Lower leg skin (tissue), 4 donors: ENCODE measurements at regions not wholly inside any gene's neighbourhood (a gene's known extent, or its start where the extent isn't known, plus 50 kb on each side); places are given as distances from the start of the nearest gene placed in this dataset.

Experiments used
- DNase-seq, 2 donors: peaks; one replicate each; pipeline ENCODE4 v3.0.0-alpha.2; 2019; ENCODE audit warnings: low spot score in 2 of 2
- H3K4me3 ChIP-seq: fragments of 200-600 bp; sonication (generic); 2 replicates; pipeline ENCODE4 v1.5.1; 2017; ENCODE audit warnings: mild to moderate bottlenecking, low read depth; ENCODE audit not compliant: poor library complexity, severe bottlenecking
- POLR2A ChIP-seq, 2 donors: fragments of 450-650 bp; IDR thresholded peaks; one replicate each; pipeline ENCODE4 v1.6.1; 2016 to 2017; ENCODE audit warnings: antibody characterized with exemption in 2 of 2, mild to moderate bottlenecking in 1 of 2, moderate library complexity in 1 of 2
- WGBS, 2 donors: methylation state at CpG; one replicate each; pipeline ENCODE4 v1.1.5; 2018; 5-methylcytosine and 5-hydroxymethylcytosine counted together
- intact Hi-C: fragments of 100-400 bp; cut with DNase I; formaldehyde crosslinking; loops from one replicate; pipeline ENCODE4 v1.15.0; 2023; ENCODE audit warnings: low total_unique reads
- TF ChIP-seq, protein P1 (sequence below), 3 donors: fragments of 450-650 bp; IDR thresholded peaks; one replicate each; pipeline ENCODE4 v1.5.1; 2016; ENCODE audit warnings: antibody characterized with exemption in 3 of 3, mild to moderate bottlenecking in 3 of 3, moderate library complexity in 2 of 3

DNA sequence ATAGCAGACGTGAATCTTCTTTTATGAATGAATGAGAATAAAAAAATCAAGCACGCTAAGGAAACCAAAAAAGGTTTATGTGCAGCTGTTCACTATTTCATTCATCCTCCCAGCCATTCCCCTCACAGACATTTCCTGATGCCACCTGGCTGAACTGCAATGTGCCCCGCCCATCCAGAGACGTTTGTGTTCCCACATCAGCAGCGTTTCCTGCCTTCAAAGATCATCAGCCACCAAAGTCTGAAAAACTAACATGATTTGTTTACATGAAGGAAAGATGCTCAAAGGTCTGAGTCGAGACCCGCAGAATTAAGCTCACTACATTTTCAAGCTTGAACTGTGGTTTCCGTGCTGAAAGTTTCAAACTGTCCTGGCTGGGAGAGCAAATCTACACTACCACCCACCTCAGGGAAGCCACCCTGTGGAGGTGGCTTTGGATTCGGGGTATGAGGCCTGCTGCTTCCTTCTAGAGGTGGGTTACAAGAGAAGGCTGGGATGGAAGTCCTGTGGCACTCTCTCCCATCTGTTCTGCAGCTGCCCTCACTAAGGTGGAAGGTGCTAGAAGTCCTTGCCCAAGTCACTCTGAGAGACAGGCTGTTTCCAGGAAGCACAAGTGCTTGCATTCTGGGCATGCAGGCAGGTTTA, 201.3 kb upstream of the OSR1 start:
- no peak for DNase-seq
- TF ChIP-seq, protein P1, sequence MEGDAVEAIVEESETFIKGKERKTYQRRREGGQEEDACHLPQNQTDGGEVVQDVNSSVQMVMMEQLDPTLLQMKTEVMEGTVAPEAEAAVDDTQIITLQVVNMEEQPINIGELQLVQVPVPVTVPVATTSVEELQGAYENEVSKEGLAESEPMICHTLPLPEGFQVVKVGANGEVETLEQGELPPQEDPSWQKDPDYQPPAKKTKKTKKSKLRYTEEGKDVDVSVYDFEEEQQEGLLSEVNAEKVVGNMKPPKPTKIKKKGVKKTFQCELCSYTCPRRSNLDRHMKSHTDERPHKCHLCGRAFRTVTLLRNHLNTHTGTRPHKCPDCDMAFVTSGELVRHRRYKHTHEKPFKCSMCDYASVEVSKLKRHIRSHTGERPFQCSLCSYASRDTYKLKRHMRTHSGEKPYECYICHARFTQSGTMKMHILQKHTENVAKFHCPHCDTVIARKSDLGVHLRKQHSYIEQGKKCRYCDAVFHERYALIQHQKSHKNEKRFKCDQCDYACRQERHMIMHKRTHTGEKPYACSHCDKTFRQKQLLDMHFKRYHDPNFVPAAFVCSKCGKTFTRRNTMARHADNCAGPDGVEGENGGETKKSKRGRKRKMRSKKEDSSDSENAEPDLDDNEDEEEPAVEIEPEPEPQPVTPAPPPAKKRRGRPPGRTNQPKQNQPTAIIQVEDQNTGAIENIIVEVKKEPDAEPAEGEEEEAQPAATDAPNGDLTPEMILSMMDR (IDR thresholded peaks at IDR 0.05): no peak
- TF ChIP-seq POLR2A (IDR thresholded peaks at IDR 0.05): no peak
- intact Hi-C loops: no loop called here
- H3K4me3 ChIP-seq: no peak overlapping the region
- 50 to 56% methylated on average over 9 of the region's 9 CpGs for WGBS, 2 donors

GRCh38 chr2:19556648-19557047, 198.2 kb upstream of the OSR1 start:
- TF ChIP-seq POLR2A (IDR thresholded peaks at IDR 0.05): no peak
- TF ChIP-seq, protein P1 (IDR thresholded peaks at IDR 0.05): no peak
- DNase-seq: no peak
- 49 to 51% methylated on average over 2 of the region's 2 CpGs for WGBS, 2 donors
- intact Hi-C loops: no loop called here
- no peak overlapping the region for H3K4me3 ChIP-seq

GRCh38 chr2:19554520-19554919, 196.1 kb upstream of the OSR1 start:
- TF ChIP-seq, protein P1 (IDR thresholded peaks at IDR 0.05): no peak
- TF ChIP-seq POLR2A (IDR thresholded peaks at IDR 0.05): no peak
- WGBS, 2 donors: 85 to 93% methylated on average over 1 of the region's 1 CpG
- no peak for DNase-seq
- intact Hi-C loops: no loop called here
- no peak overlapping the region for H3K4me3 ChIP-seq

DNA sequence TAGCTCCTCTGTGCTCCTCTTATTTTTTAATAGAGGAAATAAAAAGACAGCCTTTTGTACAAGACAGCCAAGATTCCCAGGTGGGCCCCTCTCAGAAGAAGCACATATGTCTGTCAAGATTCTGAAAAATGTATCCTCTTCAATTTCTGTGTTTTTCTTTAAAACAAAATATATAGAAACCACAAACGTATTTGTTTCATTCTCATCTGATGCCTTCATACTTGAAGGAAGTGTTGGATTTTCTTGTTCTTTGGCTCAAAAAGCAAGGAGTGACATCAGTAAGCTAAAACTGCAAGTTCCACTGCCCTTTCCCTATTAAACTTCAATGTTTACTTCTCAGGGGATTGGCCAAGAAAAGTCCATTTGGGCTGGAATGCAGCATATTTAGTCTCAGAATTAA, 193.8 kb upstream of the OSR1 start:
- no peak for DNase-seq
- WGBS, 2 donors: 47 to 64% methylated on average over 1 of the region's 1 CpG

DNA sequence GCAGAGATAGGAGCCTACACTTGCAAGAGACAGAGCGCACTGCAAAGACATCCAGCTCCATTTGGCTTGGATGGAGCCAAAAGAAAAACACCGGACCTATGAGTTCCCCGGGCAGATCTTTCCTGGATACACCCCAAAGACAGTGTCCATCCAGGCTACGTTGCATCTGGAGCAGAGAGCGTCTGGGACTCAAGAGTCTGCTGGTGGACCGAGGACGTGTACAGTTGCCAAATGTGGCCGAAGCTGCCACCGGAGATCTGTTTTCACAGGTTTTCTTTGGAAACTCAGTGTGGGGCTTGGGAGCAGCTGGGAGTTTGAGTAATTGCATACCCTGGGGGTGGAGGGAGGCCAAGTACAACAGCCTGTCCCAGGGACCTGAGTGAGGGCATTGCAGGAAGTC, 192.3 kb upstream of the OSR1 start:
- intact Hi-C loops: no loop called here
- TF ChIP-seq POLR2A (IDR thresholded peaks at IDR 0.05): no peak
- TF ChIP-seq, protein P1 (IDR thresholded peaks at IDR 0.05): no peak

More for the DNA sequence above, 193.8 kb upstream of the OSR1 start:
- TF ChIP-seq POLR2A (IDR thresholded peaks at IDR 0.05): no peak
- no peak overlapping the region for H3K4me3 ChIP-seq
- intact Hi-C loops: no loop called here

DNA sequence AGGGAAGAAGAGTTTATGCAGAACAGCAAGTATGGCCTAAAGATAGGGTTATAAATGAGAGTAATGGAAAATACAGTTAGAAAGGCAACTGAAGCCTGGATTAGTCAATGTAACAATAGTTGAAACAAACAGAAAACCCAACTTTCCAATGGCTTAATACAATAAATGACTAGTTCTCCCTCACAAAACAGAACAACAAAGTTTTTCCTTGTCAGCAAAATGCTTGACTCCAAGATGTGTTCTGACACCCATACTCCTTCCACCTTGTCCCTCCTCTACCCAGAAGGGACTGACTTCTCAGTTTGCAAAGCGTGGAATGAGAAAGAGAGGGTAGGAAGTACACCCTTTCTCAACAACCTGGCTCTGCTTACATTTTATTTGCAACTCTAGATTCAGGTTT, 191.4 kb upstream of the OSR1 start:
- H3K4me3 ChIP-seq: no peak overlapping the region
- no peak for TF ChIP-seq POLR2A (IDR thresholded peaks at IDR 0.05)
- TF ChIP-seq, protein P1 (IDR thresholded peaks at IDR 0.05): no peak
- no peak for DNase-seq
- WGBS, 2 donors: 88 to 96% methylated on average over 1 of the region's 1 CpG
- intact Hi-C loops: no loop called here

More for the DNA sequence above, 192.3 kb upstream of the OSR1 start:
- H3K4me3 ChIP-seq: no peak overlapping the region
- no peak for DNase-seq
- WGBS, 2 donors: 83 to 86% methylated on average over 9 of the region's 9 CpGs
